Transverse colon (tissue), 4 donors: ENCODE measurements at regions not wholly inside any gene's neighbourhood (a gene's known extent, or its start where the extent isn't known, plus 50 kb on each side); places are given as distances from the start of the nearest gene placed in this dataset.

Source experiments
- EP300 ChIP-seq: sonication (generic); formaldehyde crosslinking; IDR thresholded peaks from one replicate; pipeline ENCODE4 v1.6.1; 2017; ENCODE audit warnings: antibody characterized with exemption, low read depth
- POLR2A ChIP-seq: fragments of 450-650 bp; IDR thresholded peaks from one replicate; pipeline ENCODE4 v1.6.1; 2016; ENCODE audit warnings: antibody characterized with exemption, mild to moderate bottlenecking, moderate library complexity
- POLR2AphosphoS5 ChIP-seq, 3 donors: sonication (generic); formaldehyde crosslinking; IDR thresholded peaks; one replicate each; pipeline ENCODE4 v1.6.1; 2016; ENCODE audit warnings: antibody characterized with exemption in 3 of 3
- TF ChIP-seq, protein P1 (sequence below), 5 experiments: fragments of 200-600 bp in 3 of 5; fragments of 450-650 bp in 2 of 5; sonication (generic) in 3 of 5; IDR thresholded peaks; 1 replicate in 2 of 5; 2 replicates in 3 of 5; pipeline ENCODE4 v1.5.1; 2016 to 2017; ENCODE audit warnings: antibody characterized with exemption in 5 of 5, inconsistent platforms in 3 of 5, mild to moderate bottlenecking in 2 of 5, moderate library complexity in 1 of 5

DNA sequence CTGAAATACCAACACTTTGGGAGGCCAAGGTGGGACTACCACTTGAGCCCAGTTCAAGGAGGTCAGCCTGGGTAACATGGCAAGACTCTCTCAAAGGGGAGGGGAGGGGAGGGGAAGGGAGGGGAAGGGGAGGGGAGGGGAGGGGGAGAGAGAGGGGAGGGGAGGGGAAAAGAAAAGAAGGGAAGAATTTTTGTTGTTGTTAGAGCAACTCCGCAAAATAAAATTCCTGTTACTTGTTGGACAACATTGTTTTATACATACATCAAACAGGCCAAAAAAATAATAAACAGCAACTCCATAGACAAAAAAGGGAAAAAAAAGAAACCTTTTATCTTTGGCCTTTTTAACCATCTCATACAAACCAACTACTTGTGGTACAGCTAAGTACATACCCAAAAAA lies 57.3 kb upstream of the TRIM24 start:
- TF ChIP-seq, protein P1, sequence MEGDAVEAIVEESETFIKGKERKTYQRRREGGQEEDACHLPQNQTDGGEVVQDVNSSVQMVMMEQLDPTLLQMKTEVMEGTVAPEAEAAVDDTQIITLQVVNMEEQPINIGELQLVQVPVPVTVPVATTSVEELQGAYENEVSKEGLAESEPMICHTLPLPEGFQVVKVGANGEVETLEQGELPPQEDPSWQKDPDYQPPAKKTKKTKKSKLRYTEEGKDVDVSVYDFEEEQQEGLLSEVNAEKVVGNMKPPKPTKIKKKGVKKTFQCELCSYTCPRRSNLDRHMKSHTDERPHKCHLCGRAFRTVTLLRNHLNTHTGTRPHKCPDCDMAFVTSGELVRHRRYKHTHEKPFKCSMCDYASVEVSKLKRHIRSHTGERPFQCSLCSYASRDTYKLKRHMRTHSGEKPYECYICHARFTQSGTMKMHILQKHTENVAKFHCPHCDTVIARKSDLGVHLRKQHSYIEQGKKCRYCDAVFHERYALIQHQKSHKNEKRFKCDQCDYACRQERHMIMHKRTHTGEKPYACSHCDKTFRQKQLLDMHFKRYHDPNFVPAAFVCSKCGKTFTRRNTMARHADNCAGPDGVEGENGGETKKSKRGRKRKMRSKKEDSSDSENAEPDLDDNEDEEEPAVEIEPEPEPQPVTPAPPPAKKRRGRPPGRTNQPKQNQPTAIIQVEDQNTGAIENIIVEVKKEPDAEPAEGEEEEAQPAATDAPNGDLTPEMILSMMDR (IDR thresholded peaks at IDR 0.05) = no peak
- TF ChIP-seq POLR2A = no peak
- no peak for TF ChIP-seq EP300
- no peak for TF ChIP-seq POLR2AphosphoS5 (IDR thresholded peaks at IDR 0.05)
